ENCODE measurements at regions not wholly inside any gene's neighbourhood (a gene's known extent, or its start where the extent isn't known, plus 50 kb on each side); places are given as distances from the start of the nearest gene placed in this dataset.

- H3K4me1 ChIP-seq: no peaks in the 10 kb centered on the region
- no peaks in the 10 kb centered on the region for H3K36me3 ChIP-seq
- WGBS, 2 donors (ENCODE audit: low coverage in 1 of 2): 60% methylated on average over 1 of the region's 7 CpGs; no CpG with 5 or more reads in 1 of the 2 donors
- no peak for ATAC-seq
- peaks cover 50% of the 10 kb centered on the region for H3K27me3 ChIP-seq
- H3K27ac ChIP-seq: no peak overlapping the region
- no peaks in the 10 kb centered on the region for H3K9me3 ChIP-seq
- no peak overlapping the region for H3K4me3 ChIP-seq
- TF ChIP-seq POLR2AphosphoS5 (IDR thresholded peaks at IDR 0.05) (no peak), EP300 (IDR thresholded peaks at IDR 0.05) (no peak), CTCF (IDR thresholded peaks at IDR 0.05) (no peak), POLR2A (IDR thresholded peaks at IDR 0.05) (no peak)
Measured at GRCh38 chr1:4149281-4149680, 249.2 kb upstream of the C1orf174 start.

GRCh38 chr1:4149831-4150230 is 249.8 kb upstream of the C1orf174 start:
- TF ChIP-seq POLR2A (IDR thresholded peaks at IDR 0.05): no peak
- no peak for TF ChIP-seq POLR2AphosphoS5 (IDR thresholded peaks at IDR 0.05)
- no peak for TF ChIP-seq EP300 (IDR thresholded peaks at IDR 0.05)
- no peak for TF ChIP-seq CTCF (IDR thresholded peaks at IDR 0.05)
- Histone ChIP-seq H3K4me3 (no peak overlapping the region), H3K36me3 (no peaks in the 10 kb centered on the region), H3K4me1 (no peaks in the 10 kb centered on the region), H3K27me3 (peaks cover 50% of the 10 kb centered on the region), H3K27ac (no peak overlapping the region), H3K9me3 (no peaks in the 10 kb centered on the region)
- ATAC-seq: no peak
- 70 to 74% methylated on average over 4 to 5 of the region's 10 CpGs for WGBS, 2 donors (ENCODE audit: low coverage in 1 of 2)

- ATAC-seq: no peak
- H3K27me3 ChIP-seq: peaks cover 47% of the 10 kb centered on the region
- no peak overlapping the region for H3K27ac ChIP-seq
- 60% methylated on average over 1 of the region's 7 CpGs; no CpG with 5 or more reads in 1 of the 2 donors for WGBS, 2 donors (ENCODE audit: low coverage in 1 of 2)
- no peak overlapping the region for H3K4me3 ChIP-seq
- no peaks in the 10 kb centered on the region for H3K9me3 ChIP-seq
- no peaks in the 10 kb centered on the region for H3K36me3 ChIP-seq
- TF ChIP-seq POLR2A (IDR thresholded peaks at IDR 0.05) (no peak), POLR2AphosphoS5 (IDR thresholded peaks at IDR 0.05) (no peak), EP300 (IDR thresholded peaks at IDR 0.05) (no peak), CTCF (IDR thresholded peaks at IDR 0.05) (no peak)
- H3K4me1 ChIP-seq: no peaks in the 10 kb centered on the region
Measured at GRCh38 chr1:4150262-4150661, 250.2 kb upstream of the C1orf174 start.

GRCh38 chr1:4152266-4152665 is 252.2 kb upstream of the C1orf174 start:
- no peak for TF ChIP-seq CTCF (IDR thresholded peaks at IDR 0.05)
- no peak for ATAC-seq

GRCh38 chr1:4153571-4153970 is 253.5 kb upstream of the C1orf174 start:
- Histone ChIP-seq H3K4me1 (no peaks in the 10 kb centered on the region), H3K36me3 (no peaks in the 10 kb centered on the region), H3K27me3 (peaks cover 49% of the 10 kb centered on the region), H3K4me3 (no peak overlapping the region), H3K27ac (no peak overlapping the region), H3K9me3 (no peaks in the 10 kb centered on the region)
- WGBS, 2 donors (ENCODE audit: low coverage in 1 of 2): 85% methylated on average over 4 of the region's 5 CpGs; no CpG with 5 or more reads in 1 of the 2 donors
- no peak for ATAC-seq
- TF ChIP-seq CTCF (IDR thresholded peaks at IDR 0.05) (no peak), POLR2AphosphoS5 (IDR thresholded peaks at IDR 0.05) (no peak), EP300 (IDR thresholded peaks at IDR 0.05) (no peak), POLR2A (IDR thresholded peaks at IDR 0.05) (no peak)

More at GRCh38 chr1:4152266-4152665, 252.2 kb upstream of the C1orf174 start:
- Histone ChIP-seq H3K4me1 (no peaks in the 10 kb centered on the region), H3K4me3 (no peak overlapping the region), H3K27ac (no peak overlapping the region), H3K36me3 (no peaks in the 10 kb centered on the region), H3K27me3 (peaks cover 49% of the 10 kb centered on the region), H3K9me3 (no peaks in the 10 kb centered on the region)
- WGBS, 2 donors (ENCODE audit: low coverage in 1 of 2): 75 to 77% methylated on average over 4 to 6 of the region's 11 CpGs
